ENCODE measurements at regions not wholly inside any gene's neighbourhood (a gene's known extent, or its start where the extent isn't known, plus 50 kb on each side); places are given as distances from the start of the nearest gene placed in this dataset.
"Not testable (repeated sequence)": the region's sequence is repeated elsewhere in the genome, so short reads cannot be mapped to it uniquely, and the experiment has no call there.

GRCh38 chr4:72712997-72713396 is 144.0 kb upstream of the ADAMTS3 start:
- no peaks in the 10 kb centered on the region for H3K36me3 ChIP-seq (ENCODE audit: control insufficient read depth, insufficient read depth, low read length)

GRCh38 chr4:72709475-72709874 is 140.5 kb upstream of the ADAMTS3 start:
- Histone ChIP-seq H3K9me3 (ENCODE audit: control insufficient read depth, insufficient read depth, low read depth, low read length) (no peaks in the 10 kb centered on the region), H3K27me3 (ENCODE audit: control insufficient read depth, insufficient read depth, low read length) (no peaks in the 10 kb centered on the region), H3K79me2 (ENCODE audit: control insufficient read depth, insufficient read depth, low read length) (no peaks in the 10 kb centered on the region), H3K4me2 (ENCODE audit: extremely low read depth, insufficient read depth, low read length) (no peak overlapping the region), H3K4me3 (replicated peaks in 1 of 4; ENCODE audit: control extremely low read depth in 1 of 4, insufficient read depth in 1 of 4, low read depth in 3 of 4, low read length in 4 of 4) (no peak overlapping the region), H3K27ac (ENCODE audit: insufficient read depth, low read length) (no peak overlapping the region), H3K9ac (ENCODE audit: insufficient read depth, low read length) (no peak overlapping the region), H3K4me1 (ENCODE audit: control insufficient read depth, extremely low read depth, insufficient read depth, low read length) (no peaks in the 10 kb centered on the region), H2AFZ (ENCODE audit: low read length) (no peak overlapping the region), H3K36me3 (ENCODE audit: control insufficient read depth, insufficient read depth, low read length) (no peaks in the 10 kb centered on the region), H4K20me1 (ENCODE audit: control insufficient read depth, extremely low read depth, insufficient read depth, low read length) (no peaks in the 10 kb centered on the region)
- TF ChIP-seq EZH2 (IDR thresholded peaks at IDR 0.05; ENCODE audit: low read length, missing control alignments) (no peak), CTCF (conservative IDR thresholded peaks at IDR 0.05 in 1 of 2, IDR thresholded peaks at IDR 0.05 in 1 of 2; ENCODE audit: low read depth in 1 of 2, low read length in 2 of 2) (no peak)
- DNase-seq (ENCODE audit: low read depth in 2 of 2), result no peak

More at GRCh38 chr4:72712997-72713396, 144.0 kb upstream of the ADAMTS3 start:
- Histone ChIP-seq H3K4me3 (replicated peaks in 1 of 4; ENCODE audit: control extremely low read depth in 1 of 4, insufficient read depth in 1 of 4, low read depth in 3 of 4, low read length in 4 of 4) (no peak overlapping the region), H4K20me1 (ENCODE audit: control insufficient read depth, extremely low read depth, insufficient read depth, low read length) (no peaks in the 10 kb centered on the region), H3K9ac (ENCODE audit: insufficient read depth, low read length) (no peak overlapping the region), H3K27me3 (ENCODE audit: control insufficient read depth, insufficient read depth, low read length) (no peaks in the 10 kb centered on the region), H3K4me2 (ENCODE audit: extremely low read depth, insufficient read depth, low read length) (no peak overlapping the region), H2AFZ (ENCODE audit: low read length) (no peak overlapping the region), H3K27ac (ENCODE audit: insufficient read depth, low read length) (no peak overlapping the region), H3K4me1 (ENCODE audit: control insufficient read depth, extremely low read depth, insufficient read depth, low read length) (no peaks in the 10 kb centered on the region), H3K9me3 (ENCODE audit: control insufficient read depth, insufficient read depth, low read depth, low read length) (no peaks in the 10 kb centered on the region), H3K79me2 (ENCODE audit: control insufficient read depth, insufficient read depth, low read length) (no peaks in the 10 kb centered on the region)
- TF ChIP-seq CTCF (conservative IDR thresholded peaks at IDR 0.05 in 1 of 2, IDR thresholded peaks at IDR 0.05 in 1 of 2; ENCODE audit: low read depth in 1 of 2, low read length in 2 of 2) (no peak), EZH2 (IDR thresholded peaks at IDR 0.05; ENCODE audit: low read length, missing control alignments) (no peak)
- DNase-seq (ENCODE audit: low read depth in 2 of 2), result no peak

- DNase-seq (ENCODE audit: low read depth in 2 of 2), result no peak
Measured at GRCh38 chr4:72706684-72707083, 137.7 kb upstream of the ADAMTS3 start.

GRCh38 chr4:72704925-72705640 is 136.1 kb upstream of the ADAMTS3 start:
- not testable (repeated sequence) for H3K36me3 ChIP-seq (ENCODE audit: control insufficient read depth, insufficient read depth, low read length); H3K27ac ChIP-seq (ENCODE audit: insufficient read depth, low read length); H2AFZ ChIP-seq (ENCODE audit: low read length)

More at GRCh38 chr4:72706684-72707083, 137.7 kb upstream of the ADAMTS3 start:
- Histone ChIP-seq H3K9ac (ENCODE audit: insufficient read depth, low read length) (no peak overlapping the region), H4K20me1 (ENCODE audit: control insufficient read depth, extremely low read depth, insufficient read depth, low read length) (no peaks in the 10 kb centered on the region), H3K36me3 (ENCODE audit: control insufficient read depth, insufficient read depth, low read length) (no peaks in the 10 kb centered on the region), H3K27ac (ENCODE audit: insufficient read depth, low read length) (no peak overlapping the region), H3K79me2 (ENCODE audit: control insufficient read depth, insufficient read depth, low read length) (no peaks in the 10 kb centered on the region), H3K4me1 (ENCODE audit: control insufficient read depth, extremely low read depth, insufficient read depth, low read length) (no peaks in the 10 kb centered on the region), H3K4me2 (ENCODE audit: extremely low read depth, insufficient read depth, low read length) (no peak overlapping the region), H2AFZ (ENCODE audit: low read length) (no peak overlapping the region), H3K4me3 (replicated peaks in 1 of 4; ENCODE audit: control extremely low read depth in 1 of 4, insufficient read depth in 1 of 4, low read depth in 3 of 4, low read length in 4 of 4) (no peak overlapping the region), H3K27me3 (ENCODE audit: control insufficient read depth, insufficient read depth, low read length) (no peaks in the 10 kb centered on the region), H3K9me3 (ENCODE audit: control insufficient read depth, insufficient read depth, low read depth, low read length) (no peaks in the 10 kb centered on the region)
- TF ChIP-seq CTCF (conservative IDR thresholded peaks at IDR 0.05 in 1 of 2, IDR thresholded peaks at IDR 0.05 in 1 of 2; ENCODE audit: low read depth in 1 of 2, low read length in 2 of 2) (no peak), EZH2 (IDR thresholded peaks at IDR 0.05; ENCODE audit: low read length, missing control alignments) (no peak)

More at GRCh38 chr4:72704925-72705640, 136.1 kb upstream of the ADAMTS3 start:
- H3K9ac ChIP-seq (ENCODE audit: insufficient read depth, low read length); H4K20me1 ChIP-seq (ENCODE audit: control insufficient read depth, extremely low read depth, insufficient read depth, low read length); H3K4me1 ChIP-seq (ENCODE audit: control insufficient read depth, extremely low read depth, insufficient read depth, low read length); H3K27me3 ChIP-seq (ENCODE audit: control insufficient read depth, insufficient read depth, low read length); H3K4me2 ChIP-seq (ENCODE audit: extremely low read depth, insufficient read depth, low read length); H3K4me3 ChIP-seq (replicated peaks in 1 of 4; ENCODE audit: control extremely low read depth in 1 of 4, insufficient read depth in 1 of 4, low read depth in 3 of 4, low read length in 4 of 4); H3K79me2 ChIP-seq (ENCODE audit: control insufficient read depth, insufficient read depth, low read length); H3K9me3 ChIP-seq (ENCODE audit: control insufficient read depth, insufficient read depth, low read depth, low read length); DNase-seq (ENCODE audit: low read depth in 2 of 2): not testable (repeated sequence)
